Urinary bladder (tissue), 3 donors: ENCODE measurements at regions not wholly inside any gene's neighbourhood (a gene's known extent, or its start where the extent isn't known, plus 50 kb on each side); places are given as distances from the start of the nearest gene placed in this dataset.
"Not testable (repeated sequence)": the region's sequence is repeated elsewhere in the genome, so short reads cannot be mapped to it uniquely, and the experiment has no call there.

ENCODE experiments used
- DNase-seq: peaks from one replicate; pipeline ENCODE4 v3.0.0-alpha.2; 2015; ENCODE audit errors: extremely low spot score
- H3K27ac ChIP-seq: one replicate; pipeline ENCODE4 v1.5.1; 2013; ENCODE audit warnings: low read depth, mild to moderate bottlenecking, moderate library complexity
- H3K36me3 ChIP-seq: one replicate; pipeline ENCODE4 v1.6.1; 2013; ENCODE audit warnings: mild to moderate bottlenecking, moderate library complexity; ENCODE audit not compliant: insufficient read depth
- H3K4me1 ChIP-seq: one replicate; pipeline ENCODE4 v1.6.1; 2013; ENCODE audit warnings: mild to moderate bottlenecking, moderate library complexity; ENCODE audit not compliant: insufficient read depth
- H3K4me3 ChIP-seq: one replicate; pipeline ENCODE4 v1.5.1; 2013; ENCODE audit warnings: low read depth, low read length
- WGBS: extraction: QIAGEN DNeasy Blood & Tissue Kit; methylation state at CpG from one replicate; pipeline ENCODE4 v1.1.7; 2013; 5-methylcytosine and 5-hydroxymethylcytosine counted together
- donor health status: healthy with polysubstance abuse.
- donor health status: healthy.

GRCh38 chr10:47600127-47600526 is 76.7 kb upstream of the AGAP9 start:
- not testable (repeated sequence) for H3K4me1 ChIP-seq, H3K4me3 ChIP-seq, H3K27ac ChIP-seq, DNase-seq, H3K36me3 ChIP-seq
- WGBS = 54% methylated on average over 15 of the region's 15 CpGs

GRCh38 chr10:47599657-47600056 is 76.2 kb upstream of the AGAP9 start:
- H3K4me1 ChIP-seq, H3K4me3 ChIP-seq, DNase-seq, H3K27ac ChIP-seq, H3K36me3 ChIP-seq: not testable (repeated sequence)
- WGBS = 78% methylated on average over 16 of the region's 16 CpGs

GRCh38 chr10:47593805-47594204 is 70.4 kb upstream of the AGAP9 start:
- 88% methylated on average over 2 of the region's 4 CpGs for WGBS
- not testable (repeated sequence) for H3K4me3 ChIP-seq, H3K27ac ChIP-seq, H3K36me3 ChIP-seq, H3K4me1 ChIP-seq, DNase-seq

- WGBS = 99% methylated on average over 2 of the region's 2 CpGs
- not testable (repeated sequence) for DNase-seq
These were observed 69.7 kb upstream of the AGAP9 start for GRCh38 chr10:47593129-47593528.

GRCh38 chr10:47590956-47591355 is 67.5 kb upstream of the AGAP9 start:
- not testable (repeated sequence) for H3K27ac ChIP-seq, H3K4me3 ChIP-seq, H3K4me1 ChIP-seq, DNase-seq, H3K36me3 ChIP-seq
- WGBS = 76% methylated on average over 3 of the region's 3 CpGs

More at GRCh38 chr10:47593129-47593528, 69.7 kb upstream of the AGAP9 start:
- not testable (repeated sequence) for H3K4me3 ChIP-seq, H3K27ac ChIP-seq, H3K4me1 ChIP-seq, H3K36me3 ChIP-seq

- DNase-seq, H3K36me3 ChIP-seq, H3K27ac ChIP-seq, H3K4me3 ChIP-seq, H3K4me1 ChIP-seq: not testable (repeated sequence)
- no CpG with 5 or more reads among the region's 2 CpGs for WGBS
These were observed 67.1 kb upstream of the AGAP9 start for GRCh38 chr10:47590534-47590933.

- 89% methylated on average over 3 of the region's 4 CpGs for WGBS
- H3K4me1 ChIP-seq, DNase-seq: not testable (repeated sequence)
These were observed 58.6 kb upstream of the AGAP9 start for GRCh38 chr10:47582051-47582450.

GRCh38 chr10:47580063-47580462 is 56.6 kb upstream of the AGAP9 start:
- H3K4me3 ChIP-seq, H3K4me1 ChIP-seq, H3K36me3 ChIP-seq, H3K27ac ChIP-seq, DNase-seq: not testable (repeated sequence)
- 100% methylated on average over 1 of the region's 2 CpGs for WGBS

More at GRCh38 chr10:47582051-47582450, 58.6 kb upstream of the AGAP9 start:
- not testable (repeated sequence) for H3K27ac ChIP-seq, H3K36me3 ChIP-seq, H3K4me3 ChIP-seq

GRCh38 chr10:47578547-47578946 is 55.1 kb upstream of the AGAP9 start:
- not testable (repeated sequence) for DNase-seq, H3K36me3 ChIP-seq, H3K4me1 ChIP-seq, H3K4me3 ChIP-seq, H3K27ac ChIP-seq
